Gastroesophageal sphincter (tissue), 4 donors: ENCODE measurements at regions not wholly inside any gene's neighbourhood (a gene's known extent, or its start where the extent isn't known, plus 50 kb on each side); places are given as distances from the start of the nearest gene placed in this dataset.

ENCODE experiments used
- ATAC-seq: fragments of 150-250 bp; one replicate; pipeline ENCODE4 v1.9.1; 2016; ENCODE audit warnings: mild to moderate bottlenecking, moderate library complexity
- H3K27ac ChIP-seq, 4 donors: fragments of 200-600 bp; sonication (generic) in 3 of 4; 1 replicate in 3 of 4; 2 replicates in 1 of 4; pipeline ENCODE4 v1.5.1; 2016 to 2019
- H3K27me3 ChIP-seq: fragments of 200-600 bp; sonication (generic); one replicate; pipeline ENCODE4 v1.5.1; 2019
- H3K36me3 ChIP-seq, 2 donors: fragments of 200-600 bp; sonication (generic); one replicate each; pipeline ENCODE4 v1.5.1; 2019; ENCODE audit warnings: control low read depth in 1 of 2
- H3K4me1 ChIP-seq, 3 donors: fragments of 200-600 bp; sonication (generic); 1 replicate in 2 of 3; 2 replicates in 1 of 3; pipeline ENCODE4 v1.5.1; 2016 to 2019; ENCODE audit warnings: control low read depth in 2 of 3
- H3K4me3 ChIP-seq, 2 donors: fragments of 200-600 bp; sonication (generic); one replicate each; pipeline ENCODE4 v1.5.1; 2019; ENCODE audit warnings: mild to moderate bottlenecking in 1 of 2, moderate library complexity in 1 of 2
- H3K9me3 ChIP-seq, 3 donors: fragments of 200-600 bp; sonication (generic); one replicate each; pipeline ENCODE4 v1.5.1; 2017 to 2019; ENCODE audit warnings: control low read depth in 2 of 3
- CTCF ChIP-seq, 4 experiments: fragments of 200-600 bp in 2 of 4; fragments of 450-650 bp in 2 of 4; sonication (generic) in 1 of 4; IDR thresholded peaks; one replicate each; pipeline ENCODE4 v1.5.1; 2017 to 2019; ENCODE audit warnings: antibody characterized with exemption in 4 of 4, mild to moderate bottlenecking in 2 of 4, moderate library complexity in 2 of 4
- EP300 ChIP-seq: sonication (generic); formaldehyde crosslinking; IDR thresholded peaks from one replicate; pipeline ENCODE4 v1.6.1; 2017; ENCODE audit warnings: antibody characterized with exemption, mild to moderate bottlenecking
- POLR2A ChIP-seq, 2 donors: fragments of 450-650 bp; IDR thresholded peaks; one replicate each; pipeline ENCODE4 v1.6.1; 2017; ENCODE audit warnings: antibody characterized with exemption in 2 of 2, mild to moderate bottlenecking in 2 of 2, moderate library complexity in 1 of 2
- POLR2AphosphoS5 ChIP-seq: sonication (generic); formaldehyde crosslinking; IDR thresholded peaks from one replicate; pipeline ENCODE4 v1.6.1; 2017; ENCODE audit warnings: antibody characterized with exemption
- WGBS, 2 donors: methylation state at CpG; one replicate each; pipeline ENCODE4 v1.1.5; 2018; ENCODE audit warnings: low coverage in 1 of 2; 5-methylcytosine and 5-hydroxymethylcytosine counted together

- Histone ChIP-seq H3K4me1 (peaks cover 0 to 10% (median 8%) of the 10 kb centered on the region in 3 donors), H3K36me3 (no peaks in the 10 kb centered on the region), H3K27ac (no peak overlapping the region), H3K9me3 (no peaks in the 10 kb centered on the region), H3K27me3 (no peaks in the 10 kb centered on the region), H3K4me3 (no peak overlapping the region)
- WGBS, 2 donors = 79 to 84% methylated on average over 4 of the region's 4 CpGs
- no peak for ATAC-seq
- TF ChIP-seq CTCF (IDR thresholded peaks at IDR 0.05) = no peak
- no peak for TF ChIP-seq POLR2A (IDR thresholded peaks at IDR 0.05)
- no peak for TF ChIP-seq POLR2AphosphoS5
- TF ChIP-seq EP300 = no peak
These were observed 223.2 kb upstream of the IGFBP3 start for GRCh38 chr7:46143949-46144917.

- H3K4me1 ChIP-seq = peaks cover 0 to 10% (median 8%) of the 10 kb centered on the region in 3 donors
- TF ChIP-seq CTCF (IDR thresholded peaks at IDR 0.05) = no peak
- TF ChIP-seq POLR2A (IDR thresholded peaks at IDR 0.05) = no peak
- no peak for TF ChIP-seq EP300
- TF ChIP-seq POLR2AphosphoS5 = no peak
- no peaks in the 10 kb centered on the region for H3K27me3 ChIP-seq
- ATAC-seq = no peak
- WGBS, 2 donors = 93 to 100% methylated on average over 2 of the region's 2 CpGs
- no peak overlapping the region for H3K4me3 ChIP-seq
- no peaks in the 10 kb centered on the region for H3K9me3 ChIP-seq
- H3K36me3 ChIP-seq = no peaks in the 10 kb centered on the region
- no peak overlapping the region for H3K27ac ChIP-seq
These were observed 222.3 kb upstream of the IGFBP3 start for GRCh38 chr7:46143421-46143820.

GRCh38 chr7:46139079-46139478 is 218.0 kb upstream of the IGFBP3 start:
- Histone ChIP-seq H3K27me3 (no peaks in the 10 kb centered on the region), H3K36me3 (no peaks in the 10 kb centered on the region), H3K27ac (no peak overlapping the region), H3K9me3 (no peaks in the 10 kb centered on the region), H3K4me1 (no peaks in the 10 kb centered on the region), H3K4me3 (no peak overlapping the region)
- no peak for TF ChIP-seq EP300
- no peak for TF ChIP-seq CTCF (IDR thresholded peaks at IDR 0.05)
- TF ChIP-seq POLR2A (IDR thresholded peaks at IDR 0.05) = no peak
- no peak for TF ChIP-seq POLR2AphosphoS5
- no peak for ATAC-seq

GRCh38 chr7:46137725-46138124 is 216.7 kb upstream of the IGFBP3 start:
- H3K36me3 ChIP-seq = no peaks in the 10 kb centered on the region
- H3K4me3 ChIP-seq = no peak overlapping the region
- H3K27ac ChIP-seq = no peak overlapping the region
- H3K4me1 ChIP-seq = no peaks in the 10 kb centered on the region
- no peaks in the 10 kb centered on the region for H3K9me3 ChIP-seq
- 81 to 89% methylated on average over 3 of the region's 3 CpGs for WGBS, 2 donors
- no peaks in the 10 kb centered on the region for H3K27me3 ChIP-seq
- no peak for TF ChIP-seq POLR2AphosphoS5
- TF ChIP-seq CTCF (IDR thresholded peaks at IDR 0.05) = no peak
- no peak for TF ChIP-seq EP300
- TF ChIP-seq POLR2A (IDR thresholded peaks at IDR 0.05) = no peak
- no peak for ATAC-seq

GRCh38 chr7:46135557-46135956 is 214.5 kb upstream of the IGFBP3 start:
- no peaks in the 10 kb centered on the region for H3K27me3 ChIP-seq
- ATAC-seq = no peak
- H3K9me3 ChIP-seq = no peaks in the 10 kb centered on the region
- no peak overlapping the region for H3K27ac ChIP-seq
- H3K4me3 ChIP-seq = no peak overlapping the region
- no peaks in the 10 kb centered on the region for H3K36me3 ChIP-seq
- no peaks in the 10 kb centered on the region for H3K4me1 ChIP-seq
- TF ChIP-seq EP300 (no peak), CTCF (IDR thresholded peaks at IDR 0.05) (no peak), POLR2A (IDR thresholded peaks at IDR 0.05) (no peak), POLR2AphosphoS5 (no peak)
